H1 (cell line): ENCODE measurements at regions not wholly inside any gene's neighbourhood (a gene's known extent, or its start where the extent isn't known, plus 50 kb on each side); places are given as distances from the start of the nearest gene placed in this dataset.

Source experiments
- CBX8 ChIP-seq: fragments of 300-800, 300-1000 bp; sonication (generic); IDR thresholded peaks from 2 replicates; pipeline ENCODE4 v1.7.1; 2016; ENCODE audit warnings: low read depth, low read length, borderline replicate concordance
- CTCF ChIP-seq, 3 experiments: IDR thresholded peaks; 1 replicate in 2 of 3; 2 replicates in 1 of 3; pipeline versions ENCODE4 v1.5.1 to v1.6.1; 2011; ENCODE audit warnings: low read length in 3 of 3, mild to moderate bottlenecking in 3 of 3, inconsistent platforms in 2 of 3, low read depth in 1 of 3, moderate library complexity in 1 of 3; ENCODE audit not compliant: insufficient read depth in 1 of 3; ENCODE audit errors: control extremely low read depth in 1 of 3
- EGR1 ChIP-seq: IDR thresholded peaks from 2 replicates; pipeline ENCODE4 v1.6.1; 2011; ENCODE audit warnings: low read depth, low read length, borderline replicate concordance
- KDM5A ChIP-seq: fragments of 200-600 bp; IDR thresholded peaks from 2 replicates; pipeline ENCODE4 v1.7.1; 2012; ENCODE audit warnings: mild to moderate bottlenecking, low read length, inconsistent platforms, mixed read lengths
- NRF1 ChIP-seq: IDR thresholded peaks from 2 replicates; pipeline ENCODE4 v1.6.1; 2011; ENCODE audit warnings: mild to moderate bottlenecking, low read depth, low read length, improper control_type of control experiment
- SIN3A ChIP-seq, 2 experiments: IDR thresholded peaks in 1 of 2; conservative IDR thresholded peaks in 1 of 2; 2 replicates each; pipeline ENCODE4 v1.6.1; 2011 to 2012; ENCODE audit warnings: low read length in 2 of 2, improper control_type of control experiment in 1 of 2, low read depth in 1 of 2, mild to moderate bottlenecking in 1 of 2
- SIRT6 ChIP-seq: IDR thresholded peaks from one replicate; pipeline ENCODE4 v1.7.1; 2012; ENCODE audit warnings: low read length, inconsistent platforms
- SRF ChIP-seq: IDR thresholded peaks from 2 replicates; pipeline ENCODE4 v1.6.1; 2011; ENCODE audit warnings: mild to moderate bottlenecking, low read depth, low read length, moderate library complexity
- TAF1 ChIP-seq: IDR thresholded peaks from 2 replicates; pipeline ENCODE4 v1.6.1; 2011; ENCODE audit warnings: mild to moderate bottlenecking, low read depth, low read length
- TEAD4 ChIP-seq: IDR thresholded peaks from 2 replicates; pipeline ENCODE4 v1.6.1; 2012; ENCODE audit warnings: low read depth, low read length, inconsistent platforms, mixed read lengths
- YY1 ChIP-seq: IDR thresholded peaks from 2 replicates; pipeline ENCODE4 v1.6.1; 2011; ENCODE audit warnings: low read depth, mild to moderate bottlenecking, low read length
- ZNF274 ChIP-seq: IDR thresholded peaks from 2 replicates; pipeline ENCODE4 v1.7.0; 2012; ENCODE audit warnings: low read length, borderline replicate concordance; ENCODE audit errors: extremely low read depth

GRCh38 chr21:39022863-39023693 is 160.2 kb downstream of the PSMG1 start (continued):
- TF ChIP-seq CTCF (IDR thresholded peaks at IDR 0.05; ENCODE audit: control extremely low read depth in 1 of 3, insufficient read depth in 1 of 3, low read depth in 1 of 3, low read length in 3 of 3) (peak; percentile 28 to 62 (median 38); a peak in 3 of 4 replicates), NRF1 (no peak), SIRT6 (no peak), TAF1 (no peak), YY1 (peak; percentile 71; the same call in 1 of the 2 replicates), EGR1 (no peak), ZNF274 (no peak), KDM5A (no peak), CBX8 (no peak), SIN3A (conservative IDR thresholded peaks at IDR 0.05 in 1 of 2, IDR thresholded peaks at IDR 0.05 in 1 of 2; ENCODE audit: low read depth in 1 of 2, low read length in 2 of 2) (no peak), TEAD4 (0 out of 2 replicates have a peak, but pooled peaks have one; percentile 6), SRF (no peak)
